ENCODE measurements at regions not wholly inside any gene's neighbourhood (a gene's known extent, or its start where the extent isn't known, plus 50 kb on each side); places are given as distances from the start of the nearest gene placed in this dataset.

- no peak for TF ChIP-seq FOXK2 (IDR thresholded peaks at IDR 0.05)
- TF ChIP-seq SUZ12 (IDR thresholded peaks at IDR 0.05) = no peak
- no peak for TF ChIP-seq SP1 (IDR thresholded peaks at IDR 0.05)
- TF ChIP-seq ELF4 (IDR thresholded peaks at IDR 0.05) = no peak
- no peak for TF ChIP-seq ZNF384 (IDR thresholded peaks at IDR 0.05)
- TF ChIP-seq L3MBTL2 (conservative IDR thresholded peaks at IDR 0.05) = no peak
- no peak for TF ChIP-seq NFRKB (IDR thresholded peaks at IDR 0.05)
Observed at GRCh38 chr2:124988794-124989193, 963.7 kb downstream of the CNTNAP5 start.

Measured in HEK293T (cell line).